ENCODE measurements at regions not wholly inside any gene's neighbourhood (a gene's known extent, or its start where the extent isn't known, plus 50 kb on each side); places are given as distances from the start of the nearest gene placed in this dataset.

DNA sequence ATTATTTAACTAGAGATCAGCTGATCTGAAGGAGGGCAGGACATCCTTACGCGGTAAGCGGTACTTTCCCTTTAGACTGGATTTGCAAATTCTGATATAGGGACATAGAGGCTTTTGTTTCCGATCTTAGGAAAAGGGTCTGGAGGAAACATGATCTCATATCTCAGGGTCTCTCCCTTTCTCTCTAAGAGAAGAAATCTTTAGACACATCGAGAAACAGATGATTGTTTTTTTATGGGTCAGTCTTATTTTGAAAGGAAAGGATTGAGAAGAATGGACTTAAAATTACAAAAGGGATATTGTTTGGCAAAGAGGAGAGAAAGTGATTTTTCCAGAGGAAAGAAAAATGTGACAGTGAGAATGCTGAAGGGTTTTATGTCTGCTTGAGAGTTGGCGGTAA, 83.9 kb upstream of the OGFRL1 start:
- in situ Hi-C loops (cut with MboI; ENCODE audit: low sequenced_read_pairs, unreplicated experiment) = no loop called here
- TF ChIP-seq, protein P1, sequence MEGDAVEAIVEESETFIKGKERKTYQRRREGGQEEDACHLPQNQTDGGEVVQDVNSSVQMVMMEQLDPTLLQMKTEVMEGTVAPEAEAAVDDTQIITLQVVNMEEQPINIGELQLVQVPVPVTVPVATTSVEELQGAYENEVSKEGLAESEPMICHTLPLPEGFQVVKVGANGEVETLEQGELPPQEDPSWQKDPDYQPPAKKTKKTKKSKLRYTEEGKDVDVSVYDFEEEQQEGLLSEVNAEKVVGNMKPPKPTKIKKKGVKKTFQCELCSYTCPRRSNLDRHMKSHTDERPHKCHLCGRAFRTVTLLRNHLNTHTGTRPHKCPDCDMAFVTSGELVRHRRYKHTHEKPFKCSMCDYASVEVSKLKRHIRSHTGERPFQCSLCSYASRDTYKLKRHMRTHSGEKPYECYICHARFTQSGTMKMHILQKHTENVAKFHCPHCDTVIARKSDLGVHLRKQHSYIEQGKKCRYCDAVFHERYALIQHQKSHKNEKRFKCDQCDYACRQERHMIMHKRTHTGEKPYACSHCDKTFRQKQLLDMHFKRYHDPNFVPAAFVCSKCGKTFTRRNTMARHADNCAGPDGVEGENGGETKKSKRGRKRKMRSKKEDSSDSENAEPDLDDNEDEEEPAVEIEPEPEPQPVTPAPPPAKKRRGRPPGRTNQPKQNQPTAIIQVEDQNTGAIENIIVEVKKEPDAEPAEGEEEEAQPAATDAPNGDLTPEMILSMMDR (IDR thresholded peaks at IDR 0.05; ENCODE audit: borderline replicate concordance, control extremely low read depth, extremely low read depth, insufficient read depth, missing control alignments) = no peak
- DNase-seq (ENCODE audit: low spot score) = no peak

DNA sequence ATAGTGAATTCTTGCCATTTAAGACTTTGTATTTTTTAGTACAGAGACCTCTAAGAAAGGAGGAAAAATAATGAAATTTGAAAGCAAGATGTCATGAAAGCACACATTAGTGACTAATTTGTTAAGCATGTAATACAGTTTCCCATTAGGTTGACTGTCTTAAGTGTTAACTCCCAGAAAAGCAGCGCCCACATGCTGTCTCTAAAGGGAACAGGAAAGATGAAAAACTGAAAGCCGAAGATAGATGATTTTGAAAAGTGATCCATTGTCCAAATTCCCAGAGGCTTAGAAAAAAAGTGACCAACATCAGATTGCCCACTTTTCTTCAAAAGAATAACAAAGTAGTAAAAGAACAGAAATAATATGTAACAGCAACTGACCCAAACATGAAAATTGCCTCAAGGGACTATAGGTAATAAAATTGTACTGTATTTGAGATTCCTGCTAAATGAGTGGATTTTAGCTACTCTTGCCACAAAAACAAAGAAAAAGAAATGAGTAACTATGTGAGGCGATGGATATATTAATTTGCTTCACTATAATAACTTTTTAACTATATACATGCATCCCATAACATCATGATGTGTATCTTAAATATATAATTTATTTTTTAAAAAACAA, 83.2 kb upstream of the OGFRL1 start:
- in situ Hi-C loops (cut with MboI; ENCODE audit: low sequenced_read_pairs, unreplicated experiment) = no loop called here
- TF ChIP-seq, protein P1 (IDR thresholded peaks at IDR 0.05; ENCODE audit: borderline replicate concordance, control extremely low read depth, extremely low read depth, insufficient read depth, missing control alignments) = no peak
- DNase-seq (ENCODE audit: low spot score) = no peak

DNA sequence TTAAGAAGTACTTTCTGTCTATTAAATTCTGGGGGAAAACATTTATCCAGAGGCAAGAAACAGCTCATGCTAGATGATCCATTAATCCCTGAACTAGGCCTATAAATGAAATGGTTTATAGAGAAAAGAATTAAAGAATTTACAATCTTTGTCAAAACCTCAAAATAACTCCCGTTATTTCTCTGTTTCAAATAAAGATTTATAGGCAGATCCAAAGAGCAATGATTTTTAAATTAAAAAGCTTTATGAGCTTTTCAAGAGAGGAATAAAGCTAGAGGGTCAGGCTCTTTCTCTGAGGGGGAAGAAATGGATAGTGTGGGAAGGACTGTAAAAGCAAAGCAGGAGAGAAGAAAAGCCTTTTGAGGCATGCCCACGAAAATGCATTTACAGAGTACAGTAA, 82.5 kb upstream of the OGFRL1 start:
- TF ChIP-seq, protein P1 (IDR thresholded peaks at IDR 0.05; ENCODE audit: borderline replicate concordance, control extremely low read depth, extremely low read depth, insufficient read depth, missing control alignments) = no peak
- in situ Hi-C loops (cut with MboI; ENCODE audit: low sequenced_read_pairs, unreplicated experiment) = no loop called here
- DNase-seq (ENCODE audit: low spot score) = no peak

DNA sequence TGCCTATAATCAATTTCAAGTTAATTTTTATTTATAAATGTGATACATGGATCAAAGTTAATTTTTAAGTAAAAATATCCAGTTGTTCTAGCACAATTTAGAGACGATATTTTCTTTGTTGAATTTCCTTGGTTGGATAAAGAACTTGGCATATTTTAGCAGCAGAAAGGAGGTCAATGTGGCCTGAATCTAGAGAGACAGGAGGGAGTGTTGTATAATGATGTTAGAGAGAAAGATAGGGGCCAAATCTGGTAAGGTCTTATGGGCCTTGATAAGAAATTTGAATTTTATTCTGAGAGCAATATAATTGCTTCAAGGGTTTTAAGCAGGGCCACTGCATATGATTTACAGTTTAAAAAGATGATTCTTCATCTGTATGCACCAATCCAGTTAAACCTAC, 79.4 kb upstream of the OGFRL1 start:
- in situ Hi-C loops (cut with MboI; ENCODE audit: low sequenced_read_pairs, unreplicated experiment) = no loop called here

DNA sequence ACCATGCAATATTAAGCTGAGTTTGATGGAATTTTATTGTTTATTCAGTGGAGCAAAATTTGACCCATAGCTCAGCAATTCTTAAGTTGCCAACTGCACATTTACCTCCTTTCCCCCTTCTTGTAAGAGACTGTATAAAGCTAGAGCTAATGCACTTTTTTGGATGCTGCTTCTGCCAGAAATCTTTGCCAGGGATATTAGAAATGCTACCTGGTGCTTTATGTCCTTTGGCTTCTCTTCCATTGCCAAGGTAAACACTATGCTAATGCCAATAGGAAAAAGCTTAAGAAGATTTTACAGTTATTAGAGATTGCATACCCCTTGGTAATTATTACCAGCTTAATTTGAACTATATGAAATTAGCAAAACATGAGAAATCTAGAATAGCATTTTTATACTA, 79.0 kb upstream of the OGFRL1 start:
- TF ChIP-seq, protein P1 (IDR thresholded peaks at IDR 0.05; ENCODE audit: borderline replicate concordance, control extremely low read depth, extremely low read depth, insufficient read depth, missing control alignments) = no peak
- no peak for DNase-seq (ENCODE audit: low spot score)
- in situ Hi-C loops (cut with MboI; ENCODE audit: low sequenced_read_pairs, unreplicated experiment) = no loop called here

More for the DNA sequence above, 79.4 kb upstream of the OGFRL1 start:
- TF ChIP-seq, protein P1 (IDR thresholded peaks at IDR 0.05; ENCODE audit: borderline replicate concordance, control extremely low read depth, extremely low read depth, insufficient read depth, missing control alignments) = no peak
- no peak for DNase-seq (ENCODE audit: low spot score)

DNA sequence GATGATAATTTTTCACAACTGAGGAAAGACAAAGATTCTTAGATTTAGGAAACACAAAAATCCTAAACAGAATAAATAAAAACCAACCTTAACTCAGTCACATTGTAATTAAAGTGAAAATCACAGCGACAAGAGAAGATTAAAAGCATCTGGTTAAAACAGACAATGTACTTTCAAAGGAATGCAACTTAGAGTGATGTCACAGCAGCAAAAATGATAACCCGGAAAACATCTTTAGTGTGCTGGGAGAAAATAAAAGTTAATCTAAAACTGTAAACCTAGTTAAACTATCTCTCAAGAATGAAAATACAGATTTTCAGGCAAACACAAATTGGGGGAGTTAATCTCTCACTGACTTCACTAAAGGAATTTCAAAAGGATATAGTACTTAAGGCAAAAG, 76.8 kb upstream of the OGFRL1 start:
- TF ChIP-seq, protein P1 (IDR thresholded peaks at IDR 0.05; ENCODE audit: borderline replicate concordance, control extremely low read depth, extremely low read depth, insufficient read depth, missing control alignments) = no peak
- DNase-seq (ENCODE audit: low spot score) = no peak
- in situ Hi-C loops (cut with MboI; ENCODE audit: low sequenced_read_pairs, unreplicated experiment) = no loop called here

Data from GM13976 (cell line).